ENCODE measurements at regions not wholly inside any gene's neighbourhood (a gene's known extent, or its start where the extent isn't known, plus 50 kb on each side); places are given as distances from the start of the nearest gene placed in this dataset.

DNA sequence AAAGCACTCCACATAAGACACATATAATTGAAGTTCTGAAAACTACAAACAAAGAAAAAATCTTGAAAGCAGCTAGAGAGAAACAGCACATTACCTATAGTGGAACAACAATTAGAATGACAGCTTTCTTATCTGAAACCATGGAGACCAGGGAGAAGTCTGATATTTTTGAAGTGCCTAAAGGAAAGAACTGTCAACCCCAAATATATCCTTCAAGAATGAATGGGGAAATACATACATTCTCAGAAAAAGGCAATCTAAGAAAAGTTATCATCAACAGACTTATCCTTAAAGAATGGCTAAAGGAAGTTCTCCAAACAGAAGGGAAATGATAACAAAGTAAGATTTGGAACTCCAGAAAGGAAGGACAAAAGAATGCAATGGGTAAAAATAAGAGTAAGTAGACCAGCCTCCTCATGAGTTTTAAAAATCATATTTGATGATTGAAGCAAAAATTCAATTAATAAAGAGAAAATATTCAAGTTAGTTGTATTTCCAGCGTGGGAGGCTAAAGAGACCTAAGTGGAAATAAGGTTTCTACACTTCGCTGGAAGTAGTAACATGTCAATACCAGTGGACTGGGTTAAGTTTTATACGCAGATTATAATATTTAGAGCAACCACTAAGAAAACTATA is 170.8 kb upstream of the SAMSN1 start:
- DNase-seq: no peak

DNA sequence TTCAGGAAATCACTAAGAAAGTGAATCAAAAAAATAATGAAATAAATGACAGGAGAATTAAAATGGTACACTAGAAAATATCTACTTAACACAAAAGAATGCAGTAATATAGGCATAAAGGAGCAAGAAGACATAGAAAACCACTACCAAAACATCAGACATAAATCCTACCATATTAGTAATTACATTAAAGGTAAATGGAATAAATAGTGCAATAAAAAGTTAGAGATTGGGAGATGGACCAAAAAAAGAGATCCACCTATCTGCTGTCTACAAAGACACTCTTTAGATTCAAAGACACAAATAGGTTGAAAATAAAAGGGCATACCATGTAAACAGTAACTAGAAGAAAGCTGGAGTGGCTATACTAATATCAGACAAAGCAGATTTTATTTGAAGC is 167.0 kb upstream of the SAMSN1 start:
- DNase-seq: no peak

DNA sequence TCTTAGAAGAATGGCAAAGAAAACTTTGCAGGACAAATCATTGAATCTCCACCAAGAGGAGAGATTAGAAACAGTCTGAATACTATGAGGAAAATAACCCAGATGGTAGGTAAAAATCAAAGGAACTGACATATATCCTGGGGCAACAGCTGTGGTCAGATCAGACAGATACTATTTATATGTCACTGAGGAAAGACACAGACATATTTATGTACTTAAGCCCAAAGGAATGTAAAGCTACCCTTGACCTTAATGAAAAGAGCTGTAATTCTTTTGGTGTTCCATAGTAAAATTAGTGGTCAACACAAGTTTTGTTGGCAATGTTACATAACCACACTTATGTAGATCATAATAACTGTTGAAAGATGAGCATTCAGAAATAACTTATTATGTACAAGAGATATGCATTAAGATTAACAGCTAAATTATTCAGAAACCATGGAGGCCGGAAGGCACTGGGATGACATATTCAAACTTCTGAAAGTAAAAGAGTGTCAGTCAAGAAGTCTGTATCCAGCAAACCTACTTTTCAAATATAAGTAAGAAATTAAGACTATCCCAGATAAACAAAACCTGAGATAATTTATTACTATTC is 166.1 kb upstream of the SAMSN1 start:
- DNase-seq: no peak

GRCh38 chr21:14711287-14711686 is 165.2 kb upstream of the SAMSN1 start:
- DNase-seq: no peak

DNA sequence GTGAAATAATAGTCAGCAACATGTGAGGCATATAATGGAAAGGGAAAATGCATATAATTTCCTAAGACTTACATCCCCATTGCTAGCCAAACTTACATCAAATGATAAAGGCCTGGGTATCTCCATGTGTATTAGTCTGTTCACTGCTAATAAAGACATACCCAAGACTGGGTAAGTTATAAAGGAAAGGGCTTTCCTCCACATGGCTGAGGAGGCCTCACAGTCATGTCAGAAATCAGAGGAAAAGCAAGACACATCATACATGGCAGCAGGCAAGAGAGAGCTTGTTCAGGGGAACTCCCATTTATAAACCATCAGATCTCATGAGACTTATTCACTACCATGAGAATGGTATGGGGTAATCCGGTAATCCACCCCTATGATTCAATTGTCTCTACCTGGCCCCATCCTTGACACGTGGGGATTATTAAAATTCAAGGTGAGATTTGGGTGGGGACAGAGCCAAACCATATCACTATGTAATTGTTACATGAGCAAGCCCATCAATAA is 161.5 kb upstream of the SAMSN1 start:
- no peak for DNase-seq

GRCh38 chr21:14706712-14707510 is 160.8 kb upstream of the SAMSN1 start:
- DNase-seq: no peak

DNA sequence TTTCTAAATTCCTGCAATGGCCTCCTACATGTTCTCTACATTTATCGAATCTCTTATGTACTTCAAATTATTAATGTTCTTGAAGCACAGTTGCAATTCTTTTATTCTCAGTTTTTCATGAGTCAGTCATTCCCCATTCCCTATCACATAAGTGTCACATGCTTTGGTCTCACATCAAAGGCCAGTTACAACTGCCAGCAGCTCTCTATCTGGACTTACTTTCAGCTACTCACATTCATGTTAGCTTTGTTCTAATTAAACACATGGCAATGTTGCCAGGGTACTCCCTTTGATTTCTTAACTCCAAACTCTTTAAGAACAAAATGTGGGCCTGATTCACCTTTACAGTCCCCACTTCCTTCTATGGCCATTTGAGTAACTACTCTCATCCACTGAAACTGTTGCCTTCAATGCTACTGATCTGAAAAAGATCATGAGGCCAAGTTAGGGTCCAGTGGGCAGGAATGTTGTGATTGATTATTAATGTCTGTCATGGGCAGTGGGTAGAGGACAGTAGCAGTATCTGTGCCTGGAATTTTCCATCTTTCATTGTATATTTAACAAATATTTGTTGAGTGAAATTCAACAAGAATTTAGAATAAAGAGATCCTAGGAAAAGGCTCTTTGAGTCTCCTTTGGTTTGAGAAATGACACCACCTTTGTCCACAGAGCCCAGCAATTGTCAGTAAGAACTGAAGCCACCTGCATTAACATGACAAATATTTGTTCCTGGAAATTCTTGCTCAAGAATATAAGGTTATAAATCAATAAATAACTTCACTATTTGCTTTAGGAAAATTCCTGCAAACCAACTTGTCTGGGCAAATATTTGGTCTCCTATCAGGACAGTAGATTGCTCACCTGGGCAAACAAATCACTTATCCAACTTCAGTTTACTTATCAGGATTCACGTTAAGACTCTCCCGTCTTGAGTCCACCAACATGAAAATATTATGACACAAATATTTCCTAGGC is 153.6 kb upstream of the SAMSN1 start:
- no peak for DNase-seq

GRCh38 chr21:14697769-14698168 is 151.7 kb upstream of the SAMSN1 start:
- DNase-seq: no peak

DNA sequence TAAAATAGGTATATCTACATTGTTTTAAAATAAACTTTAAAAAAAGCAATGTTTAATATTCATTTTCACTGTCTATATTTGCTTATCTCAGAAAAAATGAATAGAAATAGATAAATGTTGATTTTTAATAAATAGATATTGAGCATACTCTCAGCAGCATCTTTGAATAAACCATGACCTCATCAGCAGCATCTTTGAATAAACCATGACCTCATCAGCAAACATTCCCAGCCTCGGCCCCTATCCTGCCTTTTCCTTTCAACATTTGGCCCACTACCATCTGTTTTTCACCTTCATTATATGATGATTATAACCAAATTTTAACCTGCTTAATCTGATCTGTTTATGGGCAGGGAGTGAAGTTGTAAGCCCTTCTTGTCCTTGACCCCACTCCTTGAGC is 148.7 kb upstream of the SAMSN1 start:
- DNase-seq: no peak

GRCh38 chr21:14693997-14694396 is 147.9 kb upstream of the SAMSN1 start:
- DNase-seq: no peak

DNA sequence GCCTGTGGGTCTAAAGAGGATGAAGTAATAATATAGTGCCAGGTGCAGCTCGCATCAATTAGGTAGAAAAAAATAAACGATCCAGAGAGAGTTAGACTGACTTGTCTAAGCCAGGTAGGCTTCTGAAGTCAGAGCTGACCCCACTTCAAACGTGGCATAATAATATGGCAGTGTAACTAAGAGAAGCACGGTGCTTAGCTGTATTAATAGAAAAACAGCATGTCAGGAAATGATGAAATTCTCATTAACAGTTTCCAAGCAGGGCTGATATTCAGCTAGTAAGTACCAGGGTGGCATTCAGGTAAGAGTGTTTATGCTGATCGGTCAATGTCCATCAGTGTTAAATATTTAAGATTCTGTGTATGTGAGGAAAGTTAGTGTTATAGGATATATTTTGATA is 145.8 kb upstream of the SAMSN1 start:
- no peak for DNase-seq

DNA sequence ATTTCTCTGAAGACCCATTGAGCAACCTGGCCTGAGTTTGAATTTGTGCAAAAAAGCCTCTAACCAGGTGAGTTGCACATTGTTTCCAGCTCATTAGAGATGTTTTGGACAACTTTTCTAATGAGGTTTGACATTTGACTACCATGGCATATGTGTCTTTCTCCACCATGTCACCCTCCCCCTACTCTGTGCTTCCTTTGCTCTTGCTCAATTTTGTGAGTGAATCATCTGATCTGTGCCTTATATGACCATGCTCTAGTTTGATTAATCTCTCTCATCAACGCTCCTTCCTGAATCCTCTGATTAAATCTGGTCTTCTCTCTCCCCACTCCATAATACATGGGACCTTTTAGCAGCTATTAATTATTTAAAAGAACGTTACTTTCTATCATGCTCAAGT is 144.8 kb upstream of the SAMSN1 start:
- DNase-seq: peak; percentile 34 to 43

DNA sequence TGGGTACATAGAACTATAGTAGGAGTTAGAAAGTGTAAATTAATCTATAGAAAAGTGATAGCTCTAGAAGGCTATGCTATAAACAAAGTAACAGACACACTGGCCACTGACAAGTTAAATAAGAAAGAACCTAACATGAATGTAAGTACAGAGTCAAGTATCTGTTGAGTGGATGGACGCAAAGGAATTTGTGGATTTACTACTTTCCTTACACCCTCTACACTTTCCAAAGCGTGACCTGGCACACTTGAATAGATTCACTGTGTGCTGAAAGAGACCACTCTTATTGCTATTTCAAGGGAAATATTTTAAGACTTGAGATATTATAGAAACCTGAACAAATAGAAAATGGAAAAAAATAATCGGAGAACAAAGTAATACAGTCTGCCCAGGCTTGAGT is 142.8 kb upstream of the SAMSN1 start:
- DNase-seq: no peak

GRCh38 chr21:14688412-14688811 is 142.3 kb upstream of the SAMSN1 start:
- no peak for DNase-seq

DNA sequence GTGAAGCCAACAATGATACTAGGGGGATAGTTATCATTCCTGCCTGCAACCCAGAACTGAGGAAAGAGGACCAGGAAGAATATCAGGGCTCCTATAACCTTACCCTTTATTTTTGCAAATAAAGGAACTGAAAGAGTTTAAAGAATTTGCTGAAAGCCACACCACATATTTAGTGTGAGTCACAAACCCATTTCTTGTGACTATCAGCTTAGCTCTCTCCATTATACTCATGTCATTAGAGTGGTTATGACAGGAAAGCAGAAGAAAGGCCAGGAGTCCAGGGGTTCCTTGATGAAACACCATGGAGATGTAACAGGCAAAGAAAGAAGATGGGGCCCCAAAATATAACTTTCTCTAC is 141.1 kb upstream of the SAMSN1 start:
- DNase-seq: peak; percentile 79 to 92

GRCh38 chr21:14686466-14687267 is 140.6 kb upstream of the SAMSN1 start:
- peak; percentile 15 to 16 for DNase-seq

DNA sequence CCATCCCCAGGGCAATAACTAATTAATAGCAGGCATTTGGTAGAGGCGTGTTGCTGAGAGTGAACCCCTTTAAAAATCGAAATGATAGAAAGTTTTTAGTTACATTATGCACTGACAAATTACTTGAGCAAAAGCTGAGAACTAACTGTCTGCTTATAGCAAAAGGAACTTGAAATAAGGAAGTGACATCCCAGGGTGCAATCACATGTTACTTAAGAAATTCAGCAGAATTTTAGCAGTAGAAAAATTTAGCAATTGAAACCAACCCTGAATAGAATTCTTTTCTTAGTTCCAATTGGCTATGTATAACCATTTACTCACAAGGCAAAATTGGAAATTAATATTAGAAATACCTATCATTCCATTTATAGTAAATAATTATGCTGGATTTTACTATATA is 139.5 kb upstream of the SAMSN1 start:
- DNase-seq: peak; percentile 80 to 93

DNA sequence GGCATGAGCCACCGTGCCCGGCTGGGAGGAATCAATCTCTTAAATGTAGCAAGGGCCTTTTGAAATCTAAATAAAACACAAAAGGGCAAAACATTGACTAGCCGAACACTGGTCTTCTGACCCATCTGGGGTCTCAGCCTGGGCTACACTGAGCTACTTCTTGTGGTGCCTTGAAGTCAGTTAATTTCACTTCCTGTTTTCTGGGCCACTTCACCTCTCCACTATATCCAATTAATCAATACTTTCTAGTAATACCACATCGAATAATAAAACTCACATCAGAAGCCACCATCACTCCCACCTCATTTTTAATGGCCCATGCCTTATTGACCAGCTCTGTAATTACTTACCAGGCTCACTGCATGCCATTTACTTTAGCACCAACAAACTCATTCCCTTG is 138.0 kb upstream of the SAMSN1 start:
- DNase-seq: no peak

GRCh38 chr21:14683063-14683462 is 136.9 kb upstream of the SAMSN1 start:
- DNase-seq: peak; percentile 45 to 53

- peak; percentile 73 to 79 for DNase-seq
Observed at GRCh38 chr21:14678973-14679574, 133.0 kb upstream of the SAMSN1 start.

DNA sequence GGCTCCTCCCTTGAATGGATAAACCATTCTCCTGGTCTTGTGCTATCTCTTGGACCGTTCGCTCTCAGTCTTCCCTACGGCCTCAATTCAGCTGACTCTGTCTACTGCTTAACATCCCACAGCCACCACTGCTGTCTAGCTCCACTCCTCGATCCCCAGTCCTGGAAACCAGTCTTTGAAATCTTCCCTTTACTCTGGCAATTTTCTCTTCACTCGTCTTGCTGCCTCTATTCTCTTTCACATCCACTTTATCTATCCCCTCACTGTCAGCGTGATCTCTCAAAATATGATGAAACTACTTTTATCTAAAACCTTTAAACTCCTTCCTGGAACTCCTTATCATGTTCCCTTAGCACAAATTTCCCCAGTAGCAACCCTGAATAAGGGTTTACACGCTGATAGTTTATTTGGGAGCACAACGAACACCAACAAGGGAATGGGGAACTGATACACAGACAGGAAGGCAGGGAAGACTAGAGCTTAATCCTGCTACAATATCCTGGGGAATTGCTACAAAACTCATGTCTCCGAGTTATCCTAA is 131.6 kb upstream of the SAMSN1 start:
- no peak for DNase-seq

Measured in inflammatory macrophage (primary cell).